Left colon (tissue), 2 donors: ENCODE measurements at regions not wholly inside any gene's neighbourhood (a gene's known extent, or its start where the extent isn't known, plus 50 kb on each side); places are given as distances from the start of the nearest gene placed in this dataset.
"Not testable (repeated sequence)": the region's sequence is repeated elsewhere in the genome, so short reads cannot be mapped to it uniquely, and the experiment has no call there.

Experiments
- ATAC-seq: fragments of 200-7000 bp; cut with Tn5 transposase; one replicate; pipeline ENCODE4 v1.9.1; 2020; ENCODE audit warnings: mild to moderate bottlenecking, moderate library complexity
- DNase-seq, 2 donors: peaks; one replicate each; pipeline ENCODE4 v3.0.0-alpha.2; 2020
- intact Hi-C, 2 donors: fragments of 100-400 bp; cut with DNase I in 1 of 2; cut with micrococcal nuclease in 1 of 2; formaldehyde crosslinking; loops; one replicate each; pipeline versions ENCODE4 v1.11.2 to v1.14.0; 2022; cut with DNase I, micrococcal nuclease
- donor health status: DM: no; HTN: no; CAD: no.
- donor health status: DM: yes; HTN: yes; CAD: no.

- ATAC-seq (no peak), DNase-seq (no peak)
- intact Hi-C loops, result no loop called here
These were observed 363.9 kb downstream of the UTRN start for GRCh38 chr6:144649085-144649484.

- ATAC-seq (peak; percentile 90), DNase-seq (no peak)
These were observed 366.1 kb downstream of the UTRN start for GRCh38 chr6:144651234-144651633.

GRCh38 chr6:144652292-144652891 lies 367.3 kb downstream of the UTRN start:
- no peak for DNase-seq
- intact Hi-C loops, result no loop called here
- peak; percentile 58 for ATAC-seq

More at GRCh38 chr6:144651234-144651633, 366.1 kb downstream of the UTRN start:
- intact Hi-C loops, result no loop called here

- DNase-seq, result no peak
- intact Hi-C loops, result no loop called here
- no peak for ATAC-seq
These were observed 368.9 kb downstream of the UTRN start for GRCh38 chr6:144653885-144654505.

- ATAC-seq (no peak), DNase-seq (no peak)
- intact Hi-C loops, result no loop called here
These were observed 369.4 kb downstream of the UTRN start for GRCh38 chr6:144654506-144654905.

- ATAC-seq (no peak), DNase-seq (no peak)
- intact Hi-C loops, result no loop called here
These were observed 370.2 kb downstream of the UTRN start for GRCh38 chr6:144655376-144655775.

- intact Hi-C loops, result no loop called here
- ATAC-seq (no peak), DNase-seq (no peak)
These were observed 372.6 kb downstream of the UTRN start for GRCh38 chr6:144657691-144658090.

- intact Hi-C loops, result no loop called here
- peak; percentile 48 for ATAC-seq
- peak; percentile 27 to 57 for DNase-seq
These were observed 374.4 kb downstream of the UTRN start for GRCh38 chr6:144659202-144660182.

GRCh38 chr6:144660561-144661115 lies 375.5 kb downstream of the UTRN start:
- DNase-seq, result peak; percentile 32 to 36
- intact Hi-C loops, result no loop called here
- peak; percentile 52 for ATAC-seq

GRCh38 chr6:144661116-144661806 lies 376.1 kb downstream of the UTRN start:
- ATAC-seq, result peak; percentile 91
- intact Hi-C loops, result no loop called here
- DNase-seq, result peak; percentile 74 to 84

- ATAC-seq (no peak), DNase-seq (peak in 1 of 2 donors; percentile 23)
- intact Hi-C loops, result no loop called here
These were observed 377.8 kb downstream of the UTRN start for GRCh38 chr6:144662812-144663365.

- DNase-seq, result no peak
- no peak for ATAC-seq
- intact Hi-C loops, result no loop called here
These were observed 379.1 kb downstream of the UTRN start for GRCh38 chr6:144664281-144664680.

- intact Hi-C loops, result no loop called here
- ATAC-seq (no peak), DNase-seq (no peak)
These were observed 379.8 kb downstream of the UTRN start for GRCh38 chr6:144664947-144665346.

GRCh38 chr6:144665932-144666450 lies 380.9 kb downstream of the UTRN start:
- DNase-seq (no peak), ATAC-seq (no peak)
- intact Hi-C loops, result no loop called here

GRCh38 chr6:144666781-144667180 lies 381.6 kb downstream of the UTRN start:
- no peak for ATAC-seq
- DNase-seq, result no peak
- intact Hi-C loops, result no loop called here

- intact Hi-C loops, result no loop called here
- DNase-seq (no peak), ATAC-seq (no peak)
These were observed 382.7 kb downstream of the UTRN start for GRCh38 chr6:144667532-144668503.

GRCh38 chr6:144670259-144670658 lies 385.1 kb downstream of the UTRN start:
- ATAC-seq, DNase-seq, intact Hi-C loops: not testable (repeated sequence)
